ENCODE measurements at regions not wholly inside any gene's neighbourhood (a gene's known extent, or its start where the extent isn't known, plus 50 kb on each side); places are given as distances from the start of the nearest gene placed in this dataset.
"Not testable (repeated sequence)": the region's sequence is repeated elsewhere in the genome, so short reads cannot be mapped to it uniquely, and the experiment has no call there.

DNA sequence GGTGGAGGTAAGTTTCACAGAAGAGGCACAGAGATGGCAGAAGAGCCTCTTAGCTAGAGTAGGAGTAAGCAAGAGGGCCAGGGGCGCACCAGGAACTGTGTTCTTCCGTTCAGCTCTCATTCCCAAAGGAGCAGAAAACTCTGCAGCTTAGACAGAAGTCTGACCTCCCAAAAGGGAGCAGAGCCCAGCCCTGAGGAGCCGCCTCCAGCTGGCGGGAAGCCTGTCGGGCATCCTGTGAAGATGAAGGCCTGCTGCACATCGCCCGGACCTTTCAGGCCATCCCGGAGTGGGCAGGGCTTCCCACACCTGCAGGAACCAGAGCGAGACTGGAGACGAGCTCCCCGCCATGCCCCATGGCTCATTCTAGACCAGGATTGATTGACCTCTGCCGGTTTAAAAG lies 1102.8 kb downstream of the BRD1 start:
- no peak for TF ChIP-seq PAX5 (IDR thresholded peaks at IDR 0.05; ENCODE audit: insufficient read depth, low read length, severe bottlenecking)
- TF ChIP-seq POU2F2 (IDR thresholded peaks at IDR 0.05; ENCODE audit: low read depth, low read length), result no peak
- TF ChIP-seq POLR2AphosphoS5 (IDR thresholded peaks at IDR 0.05; ENCODE audit: low read depth, low read length), result no peak
- TF ChIP-seq TAF1 (IDR thresholded peaks at IDR 0.05; ENCODE audit: low read depth, low read length), result no peak
- DNase-seq (ENCODE audit: insufficient read length, low spot score), result no peak
- FAIRE-seq, result no peak

GRCh38 chr22:48722661-48723060 lies 1105.0 kb downstream of the BRD1 start:
- TF ChIP-seq POU2F2 (IDR thresholded peaks at IDR 0.05; ENCODE audit: low read depth, low read length) (no peak), SPI1 (IDR thresholded peaks at IDR 0.05; ENCODE audit: low read depth, low read length) (no peak), TAF1 (IDR thresholded peaks at IDR 0.05; ENCODE audit: low read depth, low read length) (no peak), POLR2AphosphoS5 (IDR thresholded peaks at IDR 0.05; ENCODE audit: low read depth, low read length) (no peak), POLR2A (IDR thresholded peaks at IDR 0.05; ENCODE audit: low read depth, low read length) (no peak), PAX5 (IDR thresholded peaks at IDR 0.05; ENCODE audit: insufficient read depth, low read length, severe bottlenecking) (no peak)
- DNase-seq (ENCODE audit: insufficient read length, low spot score) (no peak), FAIRE-seq (no peak)

DNA sequence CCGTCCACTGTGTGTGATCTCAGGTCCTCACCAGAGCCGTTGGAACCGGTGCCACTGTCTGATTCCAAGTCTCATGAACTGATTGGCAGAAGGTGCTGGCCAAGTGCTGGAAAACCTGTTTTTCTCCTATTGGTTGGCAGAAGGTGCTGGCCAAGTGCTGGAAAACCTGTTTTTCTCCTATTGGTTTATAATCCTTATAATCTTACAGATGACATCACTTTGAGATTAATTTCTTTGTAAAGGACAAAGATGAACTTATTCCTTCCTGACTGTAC lies 1106.3 kb downstream of the BRD1 start:
- DNase-seq (ENCODE audit: insufficient read length, low spot score) (no peak), FAIRE-seq (no peak)
- TF ChIP-seq POU2F2 (IDR thresholded peaks at IDR 0.05; ENCODE audit: low read depth, low read length) (no peak), SPI1 (IDR thresholded peaks at IDR 0.05; ENCODE audit: low read depth, low read length) (no peak), POLR2A (IDR thresholded peaks at IDR 0.05; ENCODE audit: low read depth, low read length) (no peak), PAX5 (IDR thresholded peaks at IDR 0.05; ENCODE audit: insufficient read depth, low read length, severe bottlenecking) (no peak), TAF1 (IDR thresholded peaks at IDR 0.05; ENCODE audit: low read depth, low read length) (no peak), POLR2AphosphoS5 (IDR thresholded peaks at IDR 0.05; ENCODE audit: low read depth, low read length) (no peak)

DNA sequence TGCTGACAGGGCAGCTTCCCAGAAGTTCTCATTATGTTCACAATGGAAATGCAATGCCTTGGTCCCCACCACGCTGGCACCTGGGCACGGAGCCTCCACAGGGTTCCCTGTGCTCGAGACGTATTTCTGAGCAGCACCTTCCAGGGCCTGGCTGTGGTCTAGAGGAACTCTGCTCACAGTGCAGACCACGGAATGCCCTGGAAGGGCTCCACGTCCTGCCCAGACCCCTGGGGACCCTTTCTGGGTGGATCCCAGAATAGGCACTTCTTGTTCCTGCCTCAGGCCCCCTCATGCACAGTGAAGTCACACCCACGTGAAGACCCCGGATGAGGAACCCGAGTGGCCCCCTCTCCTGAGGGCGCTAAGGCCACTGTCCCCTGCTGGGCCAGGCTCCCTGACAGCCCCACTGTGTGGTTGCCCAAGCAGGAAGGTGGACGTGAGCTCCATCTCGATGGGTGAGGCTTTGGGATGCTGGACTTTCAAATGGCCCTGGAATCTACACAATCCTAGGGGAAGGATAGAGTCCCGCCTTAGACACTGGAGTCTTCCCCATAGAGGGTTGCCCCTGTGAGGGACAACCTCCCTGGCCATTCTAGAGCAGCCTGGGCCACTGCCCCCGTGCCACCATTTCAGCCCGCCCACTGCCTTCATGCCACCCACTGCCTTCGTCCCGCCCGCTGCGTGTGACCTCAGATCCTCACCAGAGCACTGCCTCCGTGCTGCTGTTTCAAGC lies 1106.8 kb downstream of the BRD1 start:
- DNase-seq (ENCODE audit: insufficient read length, low spot score) (no peak), FAIRE-seq (no peak)
- TF ChIP-seq POU2F2 (IDR thresholded peaks at IDR 0.05; ENCODE audit: low read depth, low read length), result no peak
- no peak for TF ChIP-seq TAF1 (IDR thresholded peaks at IDR 0.05; ENCODE audit: low read depth, low read length)

- DNase-seq (ENCODE audit: insufficient read length, low spot score), result no peak
- no peak for TF ChIP-seq TAF1 (IDR thresholded peaks at IDR 0.05; ENCODE audit: low read depth, low read length)
- TF ChIP-seq SPI1 (IDR thresholded peaks at IDR 0.05; ENCODE audit: low read depth, low read length), result no peak
- TF ChIP-seq POU2F2 (IDR thresholded peaks at IDR 0.05; ENCODE audit: low read depth, low read length), result no peak
- TF ChIP-seq POLR2A (IDR thresholded peaks at IDR 0.05; ENCODE audit: low read depth, low read length), result no peak
- TF ChIP-seq PAX5 (IDR thresholded peaks at IDR 0.05; ENCODE audit: insufficient read depth, low read length, severe bottlenecking), result no peak
- TF ChIP-seq POLR2AphosphoS5 (IDR thresholded peaks at IDR 0.05; ENCODE audit: low read depth, low read length), result no peak
- FAIRE-seq, result no peak
Observed at GRCh38 chr22:48719978-48720661, 1107.6 kb downstream of the BRD1 start.

- DNase-seq (ENCODE audit: insufficient read length, low spot score), result no peak
- FAIRE-seq, result no peak
- no peak for TF ChIP-seq SPI1 (IDR thresholded peaks at IDR 0.05; ENCODE audit: low read depth, low read length)
- no peak for TF ChIP-seq POLR2A (IDR thresholded peaks at IDR 0.05; ENCODE audit: low read depth, low read length)
- no peak for TF ChIP-seq TAF1 (IDR thresholded peaks at IDR 0.05; ENCODE audit: low read depth, low read length)
- TF ChIP-seq POU2F2 (IDR thresholded peaks at IDR 0.05; ENCODE audit: low read depth, low read length), result no peak
- no peak for TF ChIP-seq PAX5 (IDR thresholded peaks at IDR 0.05; ENCODE audit: insufficient read depth, low read length, severe bottlenecking)
- no peak for TF ChIP-seq POLR2AphosphoS5 (IDR thresholded peaks at IDR 0.05; ENCODE audit: low read depth, low read length)
Observed at GRCh38 chr22:48718818-48719500, 1108.7 kb downstream of the BRD1 start.

DNA sequence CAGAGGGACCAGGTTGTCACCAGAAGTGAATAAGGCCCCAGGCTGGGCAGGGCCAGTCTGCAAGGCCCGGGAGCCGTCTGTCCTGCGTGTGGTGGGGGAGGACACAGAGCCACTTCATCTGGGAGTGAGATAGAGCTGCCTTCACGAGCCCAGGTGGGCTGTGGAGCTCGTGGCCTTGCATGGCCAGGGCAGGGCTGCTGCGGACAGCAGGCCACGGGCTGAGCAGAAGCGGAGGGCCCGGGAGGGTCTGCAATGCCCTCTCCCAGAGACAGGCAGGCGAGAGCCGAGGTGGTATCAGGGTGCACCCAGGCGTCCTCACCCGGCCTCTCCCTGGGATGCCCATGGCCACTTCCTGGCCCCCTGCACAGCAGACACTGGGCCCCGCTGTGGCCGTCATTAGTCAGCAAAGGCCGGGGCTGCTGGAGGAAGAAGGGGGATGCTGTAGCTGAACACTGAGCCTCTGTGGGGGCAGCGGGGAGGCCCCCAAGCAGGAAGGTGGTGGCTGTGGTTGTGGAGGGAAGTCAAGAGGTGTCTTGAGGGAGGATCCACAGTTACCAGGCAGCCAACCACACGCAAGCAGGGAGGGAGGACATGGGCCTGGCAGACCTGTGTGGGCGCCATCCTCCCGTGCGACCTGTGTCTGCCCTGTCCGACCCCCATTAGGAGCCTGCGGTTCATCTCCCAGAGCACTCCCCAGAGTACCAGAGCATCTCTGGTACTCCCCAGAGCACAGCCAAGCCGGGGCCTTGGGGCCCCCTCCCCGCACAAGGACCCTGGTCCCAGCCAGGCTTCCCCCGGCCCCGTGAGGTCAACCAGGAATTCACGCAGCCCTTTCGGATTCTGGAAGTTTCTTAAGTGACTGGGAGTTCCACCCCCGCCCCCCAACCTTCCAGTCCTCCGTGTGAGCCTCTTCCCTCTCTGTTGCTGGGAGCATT lies 1109.5 kb downstream of the BRD1 start:
- no peak for FAIRE-seq
- DNase-seq (ENCODE audit: insufficient read length, low spot score), result no peak
- no peak for TF ChIP-seq TAF1 (IDR thresholded peaks at IDR 0.05; ENCODE audit: low read depth, low read length)
- no peak for TF ChIP-seq POLR2AphosphoS5 (IDR thresholded peaks at IDR 0.05; ENCODE audit: low read depth, low read length)
- no peak for TF ChIP-seq PAX5 (IDR thresholded peaks at IDR 0.05; ENCODE audit: insufficient read depth, low read length, severe bottlenecking)
- no peak for TF ChIP-seq POU2F2 (IDR thresholded peaks at IDR 0.05; ENCODE audit: low read depth, low read length)
- no peak for TF ChIP-seq POLR2A (IDR thresholded peaks at IDR 0.05; ENCODE audit: low read depth, low read length)
- no peak for TF ChIP-seq SPI1 (IDR thresholded peaks at IDR 0.05; ENCODE audit: low read depth, low read length)

- FAIRE-seq (no peak), DNase-seq (ENCODE audit: insufficient read length, low spot score) (no peak)
- TF ChIP-seq POLR2A (IDR thresholded peaks at IDR 0.05; ENCODE audit: low read depth, low read length), result no peak
- TF ChIP-seq SPI1 (IDR thresholded peaks at IDR 0.05; ENCODE audit: low read depth, low read length), result no peak
- no peak for TF ChIP-seq TAF1 (IDR thresholded peaks at IDR 0.05; ENCODE audit: low read depth, low read length)
- TF ChIP-seq PAX5 (IDR thresholded peaks at IDR 0.05; ENCODE audit: insufficient read depth, low read length, severe bottlenecking), result no peak
- TF ChIP-seq POLR2AphosphoS5 (IDR thresholded peaks at IDR 0.05; ENCODE audit: low read depth, low read length), result no peak
- no peak for TF ChIP-seq POU2F2 (IDR thresholded peaks at IDR 0.05; ENCODE audit: low read depth, low read length)
Observed at GRCh38 chr22:48717076-48717810, 1110.4 kb downstream of the BRD1 start.

DNA sequence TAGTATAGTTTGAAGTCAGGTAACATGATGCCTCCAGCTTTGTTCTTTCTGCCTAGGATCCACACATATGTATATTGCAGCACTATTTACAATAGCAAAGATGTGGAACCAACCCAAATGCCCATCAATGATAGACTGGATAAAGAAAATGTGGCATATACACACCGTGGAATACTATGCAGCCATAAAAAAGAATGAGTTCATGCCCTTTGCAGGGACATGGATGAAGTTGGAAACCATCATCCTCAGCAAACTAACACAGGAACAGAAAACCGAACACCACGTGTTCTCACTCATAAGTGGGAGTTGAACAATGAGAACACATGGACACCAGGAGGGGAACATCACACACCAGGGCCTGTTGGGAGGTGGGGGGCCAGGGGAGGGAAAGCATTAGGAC lies 1111.5 kb downstream of the BRD1 start:
- not testable (repeated sequence) for DNase-seq (ENCODE audit: insufficient read length, low spot score); FAIRE-seq

All from GM12891 (cell line).